Activated CD4-positive, alpha-beta T cell treated with anti-CD3 and anti-CD28 coated beads, Interleukin-2, amount 10 ng/mL, durations not matched to agents 7 days and 5 days (primary cell): ENCODE measurements at regions not wholly inside any gene's neighbourhood (a gene's known extent, or its start where the extent isn't known, plus 50 kb on each side); places are given as distances from the start of the nearest gene placed in this dataset.
A peak's percentile ranks its signal among the peaks of the same experiment; 100 is the strongest.

Source experiments
- CTCF ChIA-PET: fragments of 350-600 bp; sonication (Branson Sonifier 250); formaldehyde crosslinking; loops from one replicate; lab custom pipeline; 2021; ENCODE audit warnings: antibody characterized with exemption; lab: Charles Lee
- POLR2A ChIA-PET: fragments of 350-600 bp; sonication (Branson Sonifier 250); formaldehyde crosslinking; loops from one replicate; lab custom pipeline; 2021; ENCODE audit warnings: antibody characterized with exemption; lab: Charles Lee
- DNase-seq: peaks from one replicate; pipeline ENCODE4 v3.0.0-alpha.2; 2020
- H3K27ac Mint-ChIP-seq: one replicate; pipeline ENCODE4 v1.8.0; 2021; ENCODE audit warnings: mild to moderate bottlenecking, moderate library complexity, mixed read lengths
- H3K27me3 Mint-ChIP-seq: one replicate; pipeline ENCODE4 v1.8.0; 2021; ENCODE audit warnings: mixed read lengths
- H3K36me3 Mint-ChIP-seq: one replicate; pipeline ENCODE4 v1.8.0; 2021; ENCODE audit warnings: low read depth, mixed read lengths
- H3K4me1 Mint-ChIP-seq: one replicate; pipeline ENCODE4 v1.8.0; 2021; ENCODE audit warnings: mixed read lengths
- H3K4me3 Mint-ChIP-seq: one replicate; pipeline ENCODE4 v1.8.0; 2021; ENCODE audit warnings: mild to moderate bottlenecking, moderate library complexity, mixed read lengths
- H3K9me3 Mint-ChIP-seq: one replicate; pipeline ENCODE4 v1.8.0; 2021; ENCODE audit warnings: mixed read lengths

DNA sequence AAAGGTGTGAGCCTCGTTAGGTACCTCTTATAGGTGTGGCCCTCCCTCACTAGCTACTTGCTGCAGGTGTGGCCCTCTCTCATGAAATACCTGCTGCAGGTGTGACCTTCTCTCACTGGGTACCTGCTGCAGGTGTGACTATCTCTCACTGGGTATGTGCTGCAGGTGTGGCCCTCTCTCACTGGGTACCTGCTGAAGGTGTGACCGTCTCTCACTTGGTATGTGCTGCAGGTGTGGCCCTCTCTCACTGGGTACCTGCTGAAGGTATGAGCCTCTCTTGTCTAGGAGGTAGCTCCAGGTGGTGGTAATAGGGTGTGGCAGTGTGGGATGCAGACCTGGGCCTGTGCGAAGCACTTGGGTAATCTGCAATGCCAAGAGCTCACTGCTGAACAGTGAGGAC lies 170.7 kb upstream of the PLPP4 start:
- Mint-ChIP-seq H3K4me3 (no peak overlapping the region), H3K27ac (no peak overlapping the region), H3K27me3 (no peaks in the 10 kb centered on the region), H3K4me1 (no peaks in the 10 kb centered on the region), H3K9me3 (no peaks in the 10 kb centered on the region), H3K36me3 (no peaks in the 10 kb centered on the region)
- no peak for DNase-seq
- ChIA-PET POLR2A (no interaction called here), CTCF (no interaction called here)

DNA sequence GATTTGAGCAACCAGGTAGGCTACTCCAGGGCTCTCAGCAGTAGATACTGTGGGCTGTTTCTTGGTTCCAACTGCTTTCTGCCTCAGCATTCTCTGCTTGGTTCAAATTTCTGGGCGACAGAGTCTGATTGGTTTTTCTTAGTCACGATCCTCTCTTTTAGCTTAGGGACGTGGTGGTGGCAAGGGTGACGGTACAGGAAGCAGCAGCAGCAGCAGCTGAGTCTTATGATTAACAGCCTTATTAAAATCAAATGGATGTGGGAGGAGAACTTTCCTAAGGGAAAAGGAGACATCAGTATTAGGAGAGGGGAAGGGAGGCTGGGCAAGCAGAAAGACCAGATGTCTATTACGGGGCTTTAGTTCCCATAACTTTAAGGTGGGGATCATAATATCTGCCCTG lies 156.5 kb upstream of the PLPP4 start:
- Mint-ChIP-seq H3K27me3 (peaks cover 9% of the 10 kb centered on the region), H3K4me3 (no peak overlapping the region), H3K36me3 (no peaks in the 10 kb centered on the region), H3K4me1 (no peaks in the 10 kb centered on the region), H3K9me3 (no peaks in the 10 kb centered on the region), H3K27ac (no peak overlapping the region)
- POLR2A ChIA-PET, result no interaction called here
- CTCF ChIA-PET, result no interaction called here
- DNase-seq, result no peak

- no peaks in the 10 kb centered on the region for H3K9me3 Mint-ChIP-seq
- DNase-seq, result no peak
- no peaks in the 10 kb centered on the region for H3K4me1 Mint-ChIP-seq
- POLR2A ChIA-PET, result no interaction called here
- CTCF ChIA-PET, result no interaction called here
- no peak overlapping the region for H3K27ac Mint-ChIP-seq
- no peaks in the 10 kb centered on the region for H3K36me3 Mint-ChIP-seq
- H3K27me3 Mint-ChIP-seq, result peaks cover 6% of the 10 kb centered on the region
- no peak overlapping the region for H3K4me3 Mint-ChIP-seq
These were observed 148.4 kb upstream of the PLPP4 start for GRCh38 chr10:120308589-120308988.

- no peaks in the 10 kb centered on the region for H3K9me3 Mint-ChIP-seq
- DNase-seq, result no peak
- no peak overlapping the region for H3K4me3 Mint-ChIP-seq
- H3K27me3 Mint-ChIP-seq, result peaks cover 7% of the 10 kb centered on the region
- CTCF ChIA-PET, result no interaction called here
- H3K4me1 Mint-ChIP-seq, result no peaks in the 10 kb centered on the region
- no peaks in the 10 kb centered on the region for H3K36me3 Mint-ChIP-seq
- POLR2A ChIA-PET, result no interaction called here
- no peak overlapping the region for H3K27ac Mint-ChIP-seq
These were observed 143.3 kb upstream of the PLPP4 start for GRCh38 chr10:120313715-120314114.

DNA sequence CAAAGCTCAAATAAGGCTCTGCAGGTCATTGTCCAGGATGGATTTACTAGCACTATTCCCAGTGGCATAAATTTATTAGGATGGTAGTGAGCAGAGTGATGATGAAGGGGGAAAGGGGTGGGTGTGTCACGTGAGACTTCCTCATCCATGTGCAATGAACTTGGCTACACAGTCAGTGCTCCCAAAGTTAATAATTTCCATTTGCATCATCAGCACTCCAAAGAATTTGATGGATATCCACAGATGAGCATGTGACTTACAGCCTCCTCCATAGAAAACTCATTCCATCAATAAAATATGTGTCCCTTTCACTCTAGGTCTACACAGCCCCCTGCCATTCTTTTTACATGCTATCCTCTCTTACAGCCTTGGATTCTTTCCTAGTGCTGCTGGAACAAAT lies 142.6 kb upstream of the PLPP4 start:
- no peak for DNase-seq
- H3K4me1 Mint-ChIP-seq, result no peaks in the 10 kb centered on the region
- ChIA-PET POLR2A (no interaction called here), CTCF (no interaction called here)
- no peak overlapping the region for H3K27ac Mint-ChIP-seq
- no peak overlapping the region for H3K4me3 Mint-ChIP-seq
- H3K9me3 Mint-ChIP-seq, result no peaks in the 10 kb centered on the region
- no peaks in the 10 kb centered on the region for H3K36me3 Mint-ChIP-seq
- peaks cover 7% of the 10 kb centered on the region for H3K27me3 Mint-ChIP-seq

GRCh38 chr10:120318862-120319261 lies 138.2 kb upstream of the PLPP4 start:
- no peaks in the 10 kb centered on the region for H3K9me3 Mint-ChIP-seq
- peaks cover 18% of the 10 kb centered on the region for H3K27me3 Mint-ChIP-seq
- ChIA-PET CTCF (no interaction called here), POLR2A (no interaction called here)
- no peak overlapping the region for H3K27ac Mint-ChIP-seq
- no peaks in the 10 kb centered on the region for H3K36me3 Mint-ChIP-seq
- no peak overlapping the region for H3K4me3 Mint-ChIP-seq
- no peak for DNase-seq
- H3K4me1 Mint-ChIP-seq, result no peaks in the 10 kb centered on the region

DNA sequence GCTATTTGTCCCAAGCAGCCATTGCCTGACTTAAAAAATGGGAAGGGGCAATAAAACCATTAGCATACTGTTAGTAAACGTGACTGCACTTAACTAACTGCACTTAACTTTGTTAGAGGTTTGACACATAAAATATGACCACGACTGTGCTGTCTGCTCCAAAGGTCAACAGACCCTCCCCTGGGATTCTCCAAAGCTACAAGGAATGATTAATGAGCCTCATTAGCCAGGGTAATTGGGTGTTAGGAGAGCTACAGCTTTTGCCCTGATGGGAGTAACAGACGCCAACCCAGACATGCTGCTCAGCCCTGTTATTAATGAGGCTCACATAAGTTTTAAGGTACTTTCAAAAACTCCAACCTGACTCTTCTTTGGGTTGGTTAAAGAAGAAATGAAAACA lies 129.4 kb upstream of the PLPP4 start:
- H3K36me3 Mint-ChIP-seq, result no peaks in the 10 kb centered on the region
- ChIA-PET POLR2A (no interaction called here), CTCF (no interaction called here)
- DNase-seq, result no peak
- H3K27me3 Mint-ChIP-seq, result peaks cover 8% of the 10 kb centered on the region
- H3K27ac Mint-ChIP-seq, result no peak overlapping the region
- H3K4me1 Mint-ChIP-seq, result no peaks in the 10 kb centered on the region
- no peak overlapping the region for H3K4me3 Mint-ChIP-seq
- no peaks in the 10 kb centered on the region for H3K9me3 Mint-ChIP-seq

GRCh38 chr10:120328647-120329046 lies 128.4 kb upstream of the PLPP4 start:
- Mint-ChIP-seq H3K36me3 (no peaks in the 10 kb centered on the region), H3K4me3 (no peak overlapping the region), H3K27ac (no peak overlapping the region), H3K27me3 (peaks cover 3% of the 10 kb centered on the region), H3K9me3 (no peaks in the 10 kb centered on the region), H3K4me1 (no peaks in the 10 kb centered on the region)
- ChIA-PET POLR2A (no interaction called here), CTCF (no interaction called here)
- DNase-seq, result no peak

DNA sequence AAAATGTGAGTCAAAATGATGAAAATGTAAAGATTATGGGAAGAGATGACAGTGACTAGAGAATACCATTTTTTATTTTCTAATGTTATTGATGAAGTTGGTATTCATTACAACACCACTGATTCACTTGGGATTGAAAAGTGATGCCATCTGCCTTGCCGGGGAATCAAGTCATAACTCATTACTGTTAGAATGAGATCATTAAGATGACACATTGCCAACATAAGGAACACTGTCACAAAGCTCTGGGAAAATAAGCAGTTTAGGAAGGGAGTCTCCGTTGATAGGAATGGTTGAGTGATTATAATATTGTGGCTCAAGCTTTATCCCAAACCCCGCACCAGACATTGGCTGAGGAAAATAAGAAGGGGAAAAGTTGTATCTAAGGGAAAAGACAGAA lies 121.5 kb upstream of the PLPP4 start:
- peaks cover 12% of the 10 kb centered on the region for H3K27me3 Mint-ChIP-seq

GRCh38 chr10:120336306-120336910 lies 120.6 kb upstream of the PLPP4 start:
- ChIA-PET POLR2A (no interaction called here), CTCF (no interaction called here)
- H3K4me1 Mint-ChIP-seq, result no peaks in the 10 kb centered on the region
- H3K9me3 Mint-ChIP-seq, result no peaks in the 10 kb centered on the region
- no peak overlapping the region for H3K4me3 Mint-ChIP-seq
- DNase-seq, result no peak
- no peaks in the 10 kb centered on the region for H3K36me3 Mint-ChIP-seq
- H3K27me3 Mint-ChIP-seq, result peaks cover 12% of the 10 kb centered on the region
- no peak overlapping the region for H3K27ac Mint-ChIP-seq

More for the DNA sequence above, 121.5 kb upstream of the PLPP4 start:
- Mint-ChIP-seq H3K4me3 (no peak overlapping the region), H3K4me1 (no peaks in the 10 kb centered on the region), H3K27ac (no peak overlapping the region), H3K9me3 (no peaks in the 10 kb centered on the region), H3K36me3 (no peaks in the 10 kb centered on the region)
- ChIA-PET CTCF (no interaction called here), POLR2A (no interaction called here)
- no peak for DNase-seq

DNA sequence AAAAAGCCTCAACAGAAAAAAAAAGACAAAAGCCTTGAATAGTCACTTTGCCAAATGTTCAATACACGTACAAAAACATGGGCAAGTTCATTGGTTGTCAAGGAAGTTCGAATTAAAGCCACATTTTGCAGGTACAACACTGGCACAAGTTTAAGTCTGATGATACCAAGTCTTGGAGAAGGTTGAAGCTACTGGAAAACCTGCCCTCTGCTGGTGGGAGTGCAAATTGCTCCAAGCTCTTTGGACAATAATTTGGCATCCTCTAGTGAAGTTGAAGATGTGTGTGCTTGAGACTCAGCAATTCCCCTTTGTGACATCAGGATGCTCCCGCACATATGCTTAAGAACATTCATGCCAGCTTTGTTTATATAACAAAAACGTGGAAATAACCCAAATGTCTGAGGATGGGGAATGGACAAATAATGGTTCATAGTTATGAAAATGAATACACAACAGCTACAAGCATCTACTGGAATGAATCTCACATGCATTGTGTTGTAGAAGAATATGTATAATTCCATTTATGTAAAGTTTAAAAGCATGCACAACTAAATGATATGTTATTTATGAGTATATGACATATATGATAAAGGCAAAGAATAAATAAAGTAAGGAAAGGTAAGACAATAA lies 120.0 kb upstream of the PLPP4 start:
- DNase-seq, result peak; percentile 63
- ChIA-PET POLR2A (no interaction called here), CTCF (no interaction called here)
- peaks cover 12% of the 10 kb centered on the region for H3K27me3 Mint-ChIP-seq
- no peaks in the 10 kb centered on the region for H3K36me3 Mint-ChIP-seq
- no peak overlapping the region for H3K27ac Mint-ChIP-seq
- no peak overlapping the region for H3K4me3 Mint-ChIP-seq
- H3K9me3 Mint-ChIP-seq, result no peaks in the 10 kb centered on the region
- no peaks in the 10 kb centered on the region for H3K4me1 Mint-ChIP-seq

- no peaks in the 10 kb centered on the region for H3K9me3 Mint-ChIP-seq
- H3K27me3 Mint-ChIP-seq, result peaks cover 17% of the 10 kb centered on the region
- no peak for DNase-seq
- H3K4me3 Mint-ChIP-seq, result no peak overlapping the region
- no peak overlapping the region for H3K27ac Mint-ChIP-seq
- H3K36me3 Mint-ChIP-seq, result no peaks in the 10 kb centered on the region
- CTCF ChIA-PET, result interaction anchor here (0.8 kb wide), 1 partner anchor 22 kb away, joined by 3 read pairs; no protein-coding TSS in a partner anchor
- H3K4me1 Mint-ChIP-seq, result no peaks in the 10 kb centered on the region
- POLR2A ChIA-PET, result no interaction called here
These were observed 114.8 kb upstream of the PLPP4 start for GRCh38 chr10:120342115-120342714.

GRCh38 chr10:120345186-120345585 lies 111.8 kb upstream of the PLPP4 start:
- DNase-seq, result no peak
- Mint-ChIP-seq H3K27me3 (peaks cover 5% of the 10 kb centered on the region), H3K27ac (no peak overlapping the region), H3K4me3 (no peak overlapping the region), H3K9me3 (no peaks in the 10 kb centered on the region), H3K4me1 (no peaks in the 10 kb centered on the region), H3K36me3 (no peaks in the 10 kb centered on the region)
- ChIA-PET POLR2A (no interaction called here), CTCF (no interaction called here)
